ENCODE measurements at regions not wholly inside any gene's neighbourhood (a gene's known extent, or its start where the extent isn't known, plus 50 kb on each side); places are given as distances from the start of the nearest gene placed in this dataset.

- TF ChIP-seq CTCF (conservative IDR thresholded peaks at IDR 0.05 in 1 of 2, IDR thresholded peaks at IDR 0.05 in 1 of 2; ENCODE audit: extremely low read depth in 1 of 2, insufficient read depth in 1 of 2, low read depth in 1 of 2, low read length in 2 of 2) (no peak), EZH2 (IDR thresholded peaks at IDR 0.05; ENCODE audit: borderline replicate concordance, low read length) (no peak)
Observed at GRCh38 chr17:62884781-62885180, 76.7 kb upstream of the MARCHF10 start.
